ENCODE measurements at regions not wholly inside any gene's neighbourhood (a gene's known extent, or its start where the extent isn't known, plus 50 kb on each side); places are given as distances from the start of the nearest gene placed in this dataset.

DNA sequence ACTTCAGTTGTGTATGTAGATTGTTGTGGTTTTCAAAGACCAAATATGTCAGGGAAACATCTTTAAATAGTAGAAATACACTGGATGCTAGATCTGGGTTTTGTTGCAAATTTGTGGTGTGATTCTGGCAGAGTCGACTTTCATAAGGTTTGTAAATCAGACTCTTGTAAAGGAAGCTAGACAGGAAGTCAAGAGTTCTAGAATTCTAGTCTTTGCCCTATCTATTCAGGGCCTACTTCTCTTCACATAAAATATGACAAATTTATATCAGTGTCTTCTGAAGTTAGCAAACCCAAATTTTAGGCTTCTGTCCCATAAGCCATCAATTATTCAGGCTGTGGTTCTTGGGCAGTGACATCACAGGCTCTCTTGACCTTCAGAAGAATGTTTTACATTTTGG, 1579.2 kb upstream of the PIK3C3 start:
- TF ChIP-seq, protein P1, sequence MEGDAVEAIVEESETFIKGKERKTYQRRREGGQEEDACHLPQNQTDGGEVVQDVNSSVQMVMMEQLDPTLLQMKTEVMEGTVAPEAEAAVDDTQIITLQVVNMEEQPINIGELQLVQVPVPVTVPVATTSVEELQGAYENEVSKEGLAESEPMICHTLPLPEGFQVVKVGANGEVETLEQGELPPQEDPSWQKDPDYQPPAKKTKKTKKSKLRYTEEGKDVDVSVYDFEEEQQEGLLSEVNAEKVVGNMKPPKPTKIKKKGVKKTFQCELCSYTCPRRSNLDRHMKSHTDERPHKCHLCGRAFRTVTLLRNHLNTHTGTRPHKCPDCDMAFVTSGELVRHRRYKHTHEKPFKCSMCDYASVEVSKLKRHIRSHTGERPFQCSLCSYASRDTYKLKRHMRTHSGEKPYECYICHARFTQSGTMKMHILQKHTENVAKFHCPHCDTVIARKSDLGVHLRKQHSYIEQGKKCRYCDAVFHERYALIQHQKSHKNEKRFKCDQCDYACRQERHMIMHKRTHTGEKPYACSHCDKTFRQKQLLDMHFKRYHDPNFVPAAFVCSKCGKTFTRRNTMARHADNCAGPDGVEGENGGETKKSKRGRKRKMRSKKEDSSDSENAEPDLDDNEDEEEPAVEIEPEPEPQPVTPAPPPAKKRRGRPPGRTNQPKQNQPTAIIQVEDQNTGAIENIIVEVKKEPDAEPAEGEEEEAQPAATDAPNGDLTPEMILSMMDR (IDR thresholded peaks at IDR 0.05; ENCODE audit: insufficient read depth, low read length, poor library complexity, severe bottlenecking): no peak
- TF ChIP-seq EZH2phosphoT487 (conservative IDR thresholded peaks at IDR 0.05; ENCODE audit: low read length): no peak

Measured in SU-DHL-6 (cell line).